GM19395 (cell line): ENCODE measurements at regions not wholly inside any gene's neighbourhood (a gene's known extent, or its start where the extent isn't known, plus 50 kb on each side); places are given as distances from the start of the nearest gene placed in this dataset.

Experiments
- ATAC-seq: cut with Tn5 transposase; IDR thresholded peaks from one replicate; pipeline ENCODE4 v1.9.1; 2021; ENCODE audit warnings: mild to moderate bottlenecking, moderate library complexity; ENCODE audit not compliant: unreplicated experiment

GRCh38 chr11:92644595-92645445, 324.6 kb upstream of the MTNR1B start:
- ATAC-seq, result no peak

- ATAC-seq, result no peak
Measured at GRCh38 chr11:92651159-92651558, 318.3 kb upstream of the MTNR1B start.

GRCh38 chr11:92653454-92653853, 316.0 kb upstream of the MTNR1B start:
- no peak for ATAC-seq

GRCh38 chr11:92656783-92657182, 312.7 kb upstream of the MTNR1B start:
- ATAC-seq, result no peak

- ATAC-seq, result no peak
Measured at GRCh38 chr11:92657226-92657625, 312.2 kb upstream of the MTNR1B start.

GRCh38 chr11:92658733-92659132, 310.7 kb upstream of the MTNR1B start:
- no peak for ATAC-seq

- no peak for ATAC-seq
Measured at GRCh38 chr11:92659793-92660192, 309.7 kb upstream of the MTNR1B start.

GRCh38 chr11:92662601-92663360, 306.7 kb upstream of the MTNR1B start:
- ATAC-seq, result no peak

GRCh38 chr11:92663539-92663938, 305.9 kb upstream of the MTNR1B start:
- no peak for ATAC-seq

GRCh38 chr11:92667486-92668152, 301.8 kb upstream of the MTNR1B start:
- no peak for ATAC-seq

- ATAC-seq, result no peak
Measured at GRCh38 chr11:92670308-92670890, 299.1 kb upstream of the MTNR1B start.

GRCh38 chr11:92671081-92671480, 298.4 kb upstream of the MTNR1B start:
- ATAC-seq, result no peak

- ATAC-seq, result no peak
Measured at GRCh38 chr11:92675303-92675702, 294.1 kb upstream of the MTNR1B start.

- ATAC-seq, result no peak
Measured at GRCh38 chr11:92675810-92676209, 293.6 kb upstream of the MTNR1B start.

- ATAC-seq, result no peak
Measured at GRCh38 chr11:92678008-92678611, 291.3 kb upstream of the MTNR1B start.

GRCh38 chr11:92681586-92681985, 287.9 kb upstream of the MTNR1B start:
- no peak for ATAC-seq

GRCh38 chr11:92682136-92682535, 287.3 kb upstream of the MTNR1B start:
- no peak for ATAC-seq

GRCh38 chr11:92682952-92683351, 286.5 kb upstream of the MTNR1B start:
- ATAC-seq, result no peak

GRCh38 chr11:92685049-92685448, 284.4 kb upstream of the MTNR1B start:
- ATAC-seq, result no peak

- no peak for ATAC-seq
Measured at GRCh38 chr11:92687724-92688123, 281.7 kb upstream of the MTNR1B start.

GRCh38 chr11:92688416-92688815, 281.0 kb upstream of the MTNR1B start:
- ATAC-seq, result no peak
